Naive thymus-derived CD8-positive, alpha-beta T cell (primary cell): ENCODE measurements at regions not wholly inside any gene's neighbourhood (a gene's known extent, or its start where the extent isn't known, plus 50 kb on each side); places are given as distances from the start of the nearest gene placed in this dataset.
"Not testable (repeated sequence)": the region's sequence is repeated elsewhere in the genome, so short reads cannot be mapped to it uniquely, and the experiment has no call there.

Source experiments
- ATAC-seq, 2 donors: fragments of 150-1000 bp; cut with Tn5 transposase in 1 of 2; sonication (Bioruptor Pico), chemical (Tn5 transposase) in 1 of 2; 1 replicate in 1 of 2; 2 replicates in 1 of 2; pipeline ENCODE4 v1.10.0; 2021; ENCODE audit warnings: mild to moderate bottlenecking in 2 of 2, moderate library complexity in 2 of 2
- POLR2A ChIA-PET: fragments of 350-600 bp; sonication (Branson Sonifier 250); formaldehyde crosslinking; loops from one replicate; lab custom pipeline; 2021; ENCODE audit warnings: antibody characterized with exemption; lab: Charles Lee
- DNase-seq, 10 donors: peaks; one replicate each; pipeline versions ENCODE4 v3.0.0 to v3.0.0-alpha.2; 2020 to 2022
- H3K27ac Mint-ChIP-seq, 10 donors: one replicate each; pipeline ENCODE4 v1.8.0; 2020 to 2022; ENCODE audit warnings: mild to moderate bottlenecking in 10 of 10, mixed read lengths in 10 of 10, moderate library complexity in 4 of 10, inconsistent platforms in 1 of 10
- H3K27me3 Mint-ChIP-seq, 5 donors: one replicate each; pipeline ENCODE4 v1.8.0; 2021 to 2022; ENCODE audit warnings: mixed read lengths in 5 of 5
- H3K36me3 Mint-ChIP-seq, 3 donors: one replicate each; pipeline ENCODE4 v1.8.0; 2020 to 2022; ENCODE audit warnings: mixed read lengths in 3 of 3, mild to moderate bottlenecking in 2 of 3, inconsistent platforms in 1 of 3
- H3K4me1 Mint-ChIP-seq, 4 donors: one replicate each; pipeline ENCODE4 v1.8.0; 2021 to 2022; ENCODE audit warnings: mixed read lengths in 4 of 4
- H3K4me3 Mint-ChIP-seq, 10 donors: one replicate each; pipeline ENCODE4 v1.8.0; 2020 to 2022; ENCODE audit warnings: mild to moderate bottlenecking in 10 of 10, mixed read lengths in 10 of 10, moderate library complexity in 6 of 10, inconsistent platforms in 1 of 10
- H3K9me3 Mint-ChIP-seq, 9 donors: one replicate each; pipeline ENCODE4 v1.8.0; 2020 to 2022; ENCODE audit warnings: mixed read lengths in 9 of 9, mild to moderate bottlenecking in 3 of 9, inconsistent platforms in 1 of 9, moderate library complexity in 1 of 9

DNA sequence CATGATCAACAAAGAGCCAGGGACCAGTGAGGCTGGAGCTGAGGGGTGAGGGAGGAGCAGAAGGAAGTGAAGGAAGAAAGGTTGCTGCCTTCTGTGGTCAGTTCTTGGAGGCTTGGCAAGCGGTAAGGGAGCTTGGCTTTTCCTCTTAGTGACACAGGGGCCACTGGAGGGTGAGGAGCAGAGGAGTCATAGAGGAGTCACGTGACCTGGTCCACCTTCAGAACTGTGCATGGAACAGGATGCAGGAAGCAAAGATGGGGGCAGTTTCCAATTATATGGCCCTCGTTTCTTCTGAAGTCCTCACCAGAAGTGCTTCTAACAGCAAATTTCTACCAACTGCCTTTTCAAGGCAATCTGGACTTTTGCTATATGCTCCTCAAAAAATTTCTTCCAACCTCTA lies 326.9 kb upstream of the SMIM21 start:
- H3K9me3 Mint-ChIP-seq: peaks cover 0 to 1% (median 0%) of the 10 kb centered on the region in 9 donors
- no peak overlapping the region for H3K4me3 Mint-ChIP-seq
- H3K36me3 Mint-ChIP-seq: no peaks in the 10 kb centered on the region
- DNase-seq (no peak), ATAC-seq (no peak)
- H3K4me1 Mint-ChIP-seq: no peaks in the 10 kb centered on the region
- H3K27ac Mint-ChIP-seq: no peak overlapping the region
- peaks cover 5 to 32% (median 18%) of the 10 kb centered on the region in 5 donors for H3K27me3 Mint-ChIP-seq
- POLR2A ChIA-PET: no interaction called here

DNA sequence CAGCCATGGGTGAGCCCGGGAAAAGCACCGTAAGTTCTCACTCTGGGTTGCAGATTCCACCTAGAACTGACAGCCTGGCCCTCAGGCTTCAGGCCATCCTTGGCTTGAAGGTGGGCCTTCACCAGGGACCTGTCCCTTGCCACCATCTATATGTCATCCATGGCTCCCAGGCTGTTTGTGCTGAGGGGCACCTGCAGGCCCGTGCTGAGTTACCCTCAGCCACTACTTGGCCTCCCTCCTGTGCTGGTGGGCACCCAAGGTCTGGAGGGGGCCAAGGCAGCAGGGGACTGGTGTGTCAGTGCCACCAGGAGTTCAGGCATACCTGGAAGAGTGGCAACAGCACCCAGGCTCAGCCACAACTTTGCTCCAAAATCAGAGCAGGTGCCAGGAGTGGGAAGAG lies 326.2 kb upstream of the SMIM21 start:
- ATAC-seq (no peak), DNase-seq (no peak)
- Mint-ChIP-seq H3K36me3 (no peaks in the 10 kb centered on the region), H3K4me3 (no peak overlapping the region), H3K27me3 (peaks cover 3 to 32% (median 16%) of the 10 kb centered on the region in 5 donors), H3K9me3 (peaks cover 0 to 1% (median 0%) of the 10 kb centered on the region in 9 donors), H3K27ac (no peak overlapping the region), H3K4me1 (no peaks in the 10 kb centered on the region)
- POLR2A ChIA-PET: no interaction called here

DNA sequence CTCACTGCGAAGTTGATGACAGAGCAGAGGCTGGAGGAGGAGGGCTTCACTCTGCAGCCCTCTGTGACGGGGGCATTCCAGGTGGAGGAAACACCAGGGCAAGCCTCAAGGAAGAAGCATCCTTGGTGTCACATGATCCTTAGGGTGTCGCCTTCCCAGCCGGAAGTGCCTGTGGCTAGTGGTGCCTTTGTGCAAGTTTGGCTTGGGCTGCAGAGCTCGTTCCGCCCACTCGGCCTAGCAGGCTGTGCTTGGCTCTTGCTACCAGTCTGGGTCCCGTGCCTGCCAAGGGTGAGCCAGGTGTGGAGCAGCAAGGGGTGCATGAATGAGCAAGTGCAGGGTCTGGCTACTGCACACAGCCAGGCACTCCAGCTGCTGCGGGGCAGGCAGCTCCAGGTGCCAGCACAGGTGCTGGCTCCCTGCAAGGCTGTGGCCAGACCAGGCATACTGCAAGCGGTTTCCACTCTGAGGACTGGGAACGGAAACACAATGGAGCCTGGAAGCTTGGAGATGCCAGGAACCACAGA lies 325.3 kb upstream of the SMIM21 start:
- H3K4me1 Mint-ChIP-seq: no peaks in the 10 kb centered on the region

GRCh38 chr18:75745147-75745546 lies 317.6 kb upstream of the SMIM21 start:
- H3K4me1 Mint-ChIP-seq: no peaks in the 10 kb centered on the region
- H3K27me3 Mint-ChIP-seq: peaks cover 0 to 9% (median 0%) of the 10 kb centered on the region in 5 donors
- DNase-seq (no peak), ATAC-seq (no peak)
- H3K4me3 Mint-ChIP-seq: no peak overlapping the region
- no peaks in the 10 kb centered on the region for H3K36me3 Mint-ChIP-seq
- H3K27ac Mint-ChIP-seq: no peak overlapping the region
- H3K9me3 Mint-ChIP-seq: peaks cover 0 to 9% (median 0%) of the 10 kb centered on the region in 9 donors
- POLR2A ChIA-PET: no interaction called here

More for the DNA sequence above, 325.3 kb upstream of the SMIM21 start:
- Mint-ChIP-seq H3K4me3 (no peak overlapping the region), H3K36me3 (no peaks in the 10 kb centered on the region), H3K9me3 (peaks cover 0 to 1% (median 0%) of the 10 kb centered on the region in 9 donors), H3K27ac (no peak overlapping the region), H3K27me3 (peaks cover 2 to 32% (median 14%) of the 10 kb centered on the region in 5 donors)
- ATAC-seq (no peak), DNase-seq (no peak)
- POLR2A ChIA-PET: no interaction called here

- POLR2A ChIA-PET: no interaction called here
- Mint-ChIP-seq H3K4me1 (no peaks in the 10 kb centered on the region), H3K27me3 (peaks cover 0 to 10% (median 4%) of the 10 kb centered on the region in 5 donors), H3K9me3 (peaks cover 0 to 9% (median 4%) of the 10 kb centered on the region in 9 donors), H3K27ac (no peak overlapping the region), H3K4me3 (no peak overlapping the region), H3K36me3 (no peaks in the 10 kb centered on the region)
- DNase-seq: no peak
- ATAC-seq: no peak
Observed at GRCh38 chr18:75742516-75742915, 315.0 kb upstream of the SMIM21 start.

GRCh38 chr18:75739682-75740081 lies 312.2 kb upstream of the SMIM21 start:
- H3K27me3 Mint-ChIP-seq: peaks cover 0 to 14% (median 2%) of the 10 kb centered on the region in 5 donors
- H3K27ac Mint-ChIP-seq: no peak overlapping the region
- peaks cover 0 to 7% (median 0%) of the 10 kb centered on the region in 3 donors for H3K36me3 Mint-ChIP-seq
- H3K4me3 Mint-ChIP-seq: no peak overlapping the region
- H3K4me1 Mint-ChIP-seq: no peaks in the 10 kb centered on the region
- POLR2A ChIA-PET: no interaction called here
- no peak for DNase-seq
- ATAC-seq: no peak
- peaks cover 3 to 27% (median 11%) of the 10 kb centered on the region in 9 donors for H3K9me3 Mint-ChIP-seq

DNA sequence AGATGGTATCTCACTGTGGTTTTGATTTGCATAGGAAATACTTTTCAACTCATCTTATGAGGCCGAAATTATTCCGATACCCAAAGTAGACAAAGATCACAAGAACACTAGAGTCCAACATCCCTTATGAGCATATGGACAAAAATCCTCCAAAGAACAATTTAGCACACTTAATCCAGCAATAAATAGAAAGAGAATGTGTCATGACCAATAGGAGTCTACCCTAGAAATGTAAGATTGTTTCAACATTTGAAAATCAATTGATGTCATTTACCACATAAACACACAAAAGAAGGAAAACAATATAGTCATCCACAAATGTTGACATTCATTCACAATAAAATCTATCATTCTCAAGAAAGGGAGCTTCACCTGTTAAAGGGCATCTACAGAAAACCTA lies 307.8 kb upstream of the SMIM21 start:
- Mint-ChIP-seq H3K27me3 (peaks cover 0 to 24% (median 3%) of the 10 kb centered on the region in 5 donors), H3K4me3 (no peak overlapping the region), H3K9me3 (peaks cover 3 to 27% (median 11%) of the 10 kb centered on the region in 9 donors), H3K27ac (no peak overlapping the region), H3K36me3 (peaks cover 0 to 7% (median 0%) of the 10 kb centered on the region in 3 donors), H3K4me1 (no peaks in the 10 kb centered on the region)
- ATAC-seq (no peak), DNase-seq (no peak)
- POLR2A ChIA-PET: no interaction called here

- H3K4me1 Mint-ChIP-seq: no peaks in the 10 kb centered on the region
- H3K4me3 Mint-ChIP-seq: no peak overlapping the region
- H3K27me3 Mint-ChIP-seq: peaks cover 6 to 62% (median 17%) of the 10 kb centered on the region in 5 donors
- POLR2A ChIA-PET: no interaction called here
- no peaks in the 10 kb centered on the region for H3K36me3 Mint-ChIP-seq
- H3K27ac Mint-ChIP-seq: no peak overlapping the region
- ATAC-seq: no peak
- no peak for DNase-seq
- H3K9me3 Mint-ChIP-seq: peaks cover 0 to 5% (median 1%) of the 10 kb centered on the region in 9 donors
Observed at GRCh38 chr18:75730249-75730648, 302.7 kb upstream of the SMIM21 start.

DNA sequence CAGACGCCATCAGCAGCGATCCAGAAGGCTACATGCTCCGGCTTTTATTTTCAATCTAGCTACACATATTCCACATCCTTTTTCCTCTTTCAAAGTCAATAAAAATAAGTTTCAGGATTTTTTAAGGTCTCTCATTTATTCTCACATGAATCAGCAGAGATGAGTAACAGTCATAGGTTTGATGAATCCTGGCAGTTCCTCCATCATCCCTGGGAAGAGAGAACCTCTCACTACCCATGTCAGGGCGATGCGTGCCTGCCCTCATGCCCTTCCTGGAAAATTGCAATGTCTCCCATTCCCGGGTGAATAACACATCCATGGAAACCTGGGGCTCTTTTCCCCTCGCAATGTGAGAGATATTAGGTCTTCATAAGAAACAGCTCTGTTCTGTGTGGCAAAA lies 301.1 kb upstream of the SMIM21 start:
- Mint-ChIP-seq H3K27me3 (peaks cover 9 to 75% (median 19%) of the 10 kb centered on the region in 5 donors), H3K4me3 (no peak overlapping the region), H3K9me3 (no peaks in the 10 kb centered on the region), H3K27ac (no peak overlapping the region), H3K36me3 (no peaks in the 10 kb centered on the region), H3K4me1 (no peaks in the 10 kb centered on the region)
- DNase-seq: no peak
- POLR2A ChIA-PET: no interaction called here
- ATAC-seq: no peak

DNA sequence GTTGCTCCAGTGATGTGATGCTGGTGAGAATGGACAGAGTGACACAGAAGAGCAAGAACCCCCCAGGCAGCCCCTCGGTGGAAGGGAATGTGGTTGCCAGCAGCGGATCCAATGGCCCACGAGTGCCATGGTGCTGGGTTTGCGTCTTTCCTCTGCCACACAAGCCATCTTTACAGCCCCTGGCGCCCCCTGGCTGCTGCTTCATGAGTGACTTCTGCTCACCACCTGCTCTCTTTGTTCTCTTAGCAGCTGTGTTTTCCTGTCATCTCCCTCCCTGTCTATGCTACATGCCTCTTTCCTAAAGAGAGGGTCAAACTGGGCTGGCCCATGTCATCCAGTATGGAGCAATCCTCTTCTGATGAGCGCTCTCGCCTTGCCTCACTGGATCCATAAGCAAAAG lies 300.0 kb upstream of the SMIM21 start:
- Mint-ChIP-seq H3K27ac (peak overlapping the region in 1 of 10 donors; percentile 21), H3K4me3 (no peak overlapping the region), H3K4me1 (no peaks in the 10 kb centered on the region), H3K27me3 (peaks cover 9 to 80% (median 22%) of the 10 kb centered on the region in 5 donors), H3K36me3 (no peaks in the 10 kb centered on the region), H3K9me3 (no peaks in the 10 kb centered on the region)
- POLR2A ChIA-PET: no interaction called here
- DNase-seq (peak in 4 of 10 donors; percentile 3 to 19 (median 8)), ATAC-seq (no peak)

DNA sequence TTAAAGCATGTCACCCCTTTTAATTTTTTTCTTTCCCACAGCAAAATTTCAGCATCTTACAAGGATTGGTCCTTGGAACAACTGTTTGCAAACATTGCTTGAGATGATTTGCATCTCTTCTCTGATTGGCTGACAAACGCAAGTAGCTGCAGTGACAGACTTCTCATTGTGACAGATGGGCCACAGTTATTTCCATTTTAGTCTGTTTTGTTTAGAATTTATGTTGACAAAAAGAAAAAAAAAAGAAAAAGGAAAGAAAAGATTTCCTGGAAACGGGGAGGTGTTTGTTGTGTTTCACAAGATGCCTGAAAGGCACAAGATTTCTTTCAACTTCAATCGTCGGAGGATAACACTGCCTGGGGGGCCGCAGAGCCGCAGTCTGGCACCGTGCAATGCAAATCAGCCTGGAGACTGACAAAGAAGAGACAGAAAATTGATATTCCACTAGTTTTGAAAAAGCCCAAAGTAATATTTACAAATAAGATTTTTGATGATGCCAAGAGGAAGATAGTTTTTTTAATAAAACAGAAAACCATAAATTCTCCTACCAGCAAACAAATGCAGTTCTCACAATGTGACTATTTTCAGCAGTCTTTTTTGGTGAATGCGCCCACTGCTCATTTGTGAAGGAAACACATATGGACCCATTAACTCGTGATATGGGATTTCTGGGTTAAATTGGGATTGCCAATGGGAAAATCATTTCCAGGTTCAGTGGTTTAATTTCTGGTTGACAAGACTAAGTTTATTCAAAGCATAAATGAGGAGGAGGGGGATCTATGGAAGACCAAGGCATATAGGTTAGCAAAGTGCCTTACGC lies 296.2 kb upstream of the SMIM21 start:
- H3K9me3 Mint-ChIP-seq: peaks cover 0 to 12% (median 0%) of the 10 kb centered on the region in 9 donors
- H3K27ac Mint-ChIP-seq: no peak overlapping the region
- H3K36me3 Mint-ChIP-seq: no peaks in the 10 kb centered on the region
- H3K27me3 Mint-ChIP-seq: peaks cover 10 to 51% (median 13%) of the 10 kb centered on the region in 5 donors
- no peak for ATAC-seq
- POLR2A ChIA-PET: no interaction called here
- H3K4me1 Mint-ChIP-seq: no peaks in the 10 kb centered on the region
- no peak overlapping the region for H3K4me3 Mint-ChIP-seq
- no peak for DNase-seq

GRCh38 chr18:75714766-75715165 lies 287.3 kb upstream of the SMIM21 start:
- peaks cover 0 to 6% (median 0%) of the 10 kb centered on the region in 3 donors for H3K36me3 Mint-ChIP-seq
- H3K27me3 Mint-ChIP-seq: peaks cover 0 to 20% (median 4%) of the 10 kb centered on the region in 5 donors
- ATAC-seq: no peak
- H3K9me3 Mint-ChIP-seq: peaks cover 0 to 11% (median 0%) of the 10 kb centered on the region in 9 donors
- POLR2A ChIA-PET: no interaction called here
- H3K4me1 Mint-ChIP-seq: no peaks in the 10 kb centered on the region
- no peak overlapping the region for H3K27ac Mint-ChIP-seq
- no peak for DNase-seq
- H3K4me3 Mint-ChIP-seq: no peak overlapping the region

DNA sequence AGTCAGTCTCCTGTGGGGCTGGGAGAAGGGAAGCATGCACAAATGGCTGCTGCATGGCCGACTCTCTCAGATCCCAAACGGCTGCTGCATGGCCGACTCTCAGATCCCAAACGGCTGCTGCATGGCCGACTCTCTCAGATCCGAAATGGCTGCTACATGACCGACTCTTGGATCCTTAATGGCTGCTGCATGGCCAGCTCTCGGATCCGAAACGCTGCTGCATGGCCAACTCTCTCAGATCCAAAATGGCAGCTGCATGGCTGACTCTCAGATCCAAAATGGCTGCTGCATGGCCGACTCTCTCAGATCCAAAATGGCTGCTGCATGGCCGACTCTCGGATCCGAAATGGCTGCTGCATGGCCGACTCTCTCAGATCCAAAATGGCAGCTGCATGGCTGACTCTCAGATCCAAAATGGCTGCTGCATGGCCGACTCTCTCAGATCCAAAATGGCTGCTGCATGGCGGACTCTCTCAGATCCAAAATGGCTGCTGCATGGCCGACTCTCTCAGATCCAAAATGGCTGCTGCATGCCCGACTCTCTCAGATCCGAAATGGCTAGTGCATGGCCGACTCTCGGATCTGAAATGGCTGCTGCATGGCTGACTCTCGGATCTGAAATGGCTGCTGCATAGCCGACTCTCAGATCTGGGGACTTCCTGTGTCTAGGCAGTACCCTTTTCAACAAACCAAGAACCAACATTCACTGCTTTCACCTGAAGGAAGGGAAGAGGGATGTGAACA lies 284.8 kb upstream of the SMIM21 start:
- POLR2A ChIA-PET, H3K36me3 Mint-ChIP-seq, H3K9me3 Mint-ChIP-seq, ATAC-seq, H3K4me1 Mint-ChIP-seq, DNase-seq, H3K27ac Mint-ChIP-seq, H3K4me3 Mint-ChIP-seq: not testable (repeated sequence)
- H3K27me3 Mint-ChIP-seq: peaks cover 0 to 11% (median 1%) of the 10 kb centered on the region in 5 donors
